GM23338 (cell line): ENCODE measurements at regions not wholly inside any gene's neighbourhood (a gene's known extent, or its start where the extent isn't known, plus 50 kb on each side); places are given as distances from the start of the nearest gene placed in this dataset.

ENCODE experiments used
- EZH2 ChIP-seq: fragments of 200-600 bp; sonication (generic); IDR thresholded peaks from one replicate; pipeline ENCODE4 v1.8.0; 2017; ENCODE audit warnings: antibody characterized with exemption, mild to moderate bottlenecking, low read depth; ENCODE audit not compliant: unreplicated experiment
- POLR2AphosphoS5 ChIP-seq: IDR thresholded peaks from 2 replicates; pipeline ENCODE4 v1.6.1; 2016; ENCODE audit warnings: antibody characterized with exemption, low read depth
- TF ChIP-seq, protein P1 (sequence below), 2 experiments: fragments of 200-600 bp in 1 of 2; sonication (generic) in 1 of 2; conservative IDR thresholded peaks; 2 replicates each; pipeline versions ENCODE4 v1.5.1 to v1.6.1; 2016 to 2017; ENCODE audit warnings: antibody characterized with exemption in 2 of 2, low read depth in 2 of 2, mild to moderate bottlenecking in 2 of 2, moderate library complexity in 1 of 2

DNA sequence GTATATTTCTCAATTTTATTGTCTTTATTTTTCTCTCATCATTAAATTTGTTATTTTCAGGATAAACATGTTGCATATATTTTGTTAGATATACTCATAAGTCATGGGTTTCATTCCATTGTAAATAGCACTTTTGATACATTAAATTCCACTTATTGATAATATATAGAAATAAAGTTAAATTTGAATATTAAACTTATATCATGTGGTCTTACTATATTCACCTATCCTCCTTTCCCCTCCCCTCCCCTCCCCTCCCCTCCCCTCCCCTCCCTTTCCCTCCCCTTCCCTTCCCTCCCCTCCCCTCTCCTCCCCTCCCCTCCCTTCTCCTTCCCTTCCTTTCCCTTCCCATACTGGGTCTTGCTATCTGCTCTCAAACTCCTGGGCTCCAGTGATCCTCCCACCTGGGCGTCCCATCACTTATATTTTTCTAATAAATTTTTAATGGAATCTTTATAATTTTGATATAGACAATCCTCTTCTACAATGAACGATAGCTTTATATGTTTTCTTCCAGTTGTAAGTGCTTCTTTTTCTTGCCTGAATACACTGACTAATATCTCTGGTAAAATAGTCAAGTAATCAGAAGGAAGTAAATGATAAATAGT, 692.4 kb downstream of the C6orf118 start:
- TF ChIP-seq EZH2: no peak
- TF ChIP-seq, protein P1, sequence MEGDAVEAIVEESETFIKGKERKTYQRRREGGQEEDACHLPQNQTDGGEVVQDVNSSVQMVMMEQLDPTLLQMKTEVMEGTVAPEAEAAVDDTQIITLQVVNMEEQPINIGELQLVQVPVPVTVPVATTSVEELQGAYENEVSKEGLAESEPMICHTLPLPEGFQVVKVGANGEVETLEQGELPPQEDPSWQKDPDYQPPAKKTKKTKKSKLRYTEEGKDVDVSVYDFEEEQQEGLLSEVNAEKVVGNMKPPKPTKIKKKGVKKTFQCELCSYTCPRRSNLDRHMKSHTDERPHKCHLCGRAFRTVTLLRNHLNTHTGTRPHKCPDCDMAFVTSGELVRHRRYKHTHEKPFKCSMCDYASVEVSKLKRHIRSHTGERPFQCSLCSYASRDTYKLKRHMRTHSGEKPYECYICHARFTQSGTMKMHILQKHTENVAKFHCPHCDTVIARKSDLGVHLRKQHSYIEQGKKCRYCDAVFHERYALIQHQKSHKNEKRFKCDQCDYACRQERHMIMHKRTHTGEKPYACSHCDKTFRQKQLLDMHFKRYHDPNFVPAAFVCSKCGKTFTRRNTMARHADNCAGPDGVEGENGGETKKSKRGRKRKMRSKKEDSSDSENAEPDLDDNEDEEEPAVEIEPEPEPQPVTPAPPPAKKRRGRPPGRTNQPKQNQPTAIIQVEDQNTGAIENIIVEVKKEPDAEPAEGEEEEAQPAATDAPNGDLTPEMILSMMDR (conservative IDR thresholded peaks at IDR 0.05; ENCODE audit: low read depth in 2 of 2): no peak
- TF ChIP-seq POLR2AphosphoS5: no peak
